ENCODE measurements at regions not wholly inside any gene's neighbourhood (a gene's known extent, or its start where the extent isn't known, plus 50 kb on each side); places are given as distances from the start of the nearest gene placed in this dataset.

DNA sequence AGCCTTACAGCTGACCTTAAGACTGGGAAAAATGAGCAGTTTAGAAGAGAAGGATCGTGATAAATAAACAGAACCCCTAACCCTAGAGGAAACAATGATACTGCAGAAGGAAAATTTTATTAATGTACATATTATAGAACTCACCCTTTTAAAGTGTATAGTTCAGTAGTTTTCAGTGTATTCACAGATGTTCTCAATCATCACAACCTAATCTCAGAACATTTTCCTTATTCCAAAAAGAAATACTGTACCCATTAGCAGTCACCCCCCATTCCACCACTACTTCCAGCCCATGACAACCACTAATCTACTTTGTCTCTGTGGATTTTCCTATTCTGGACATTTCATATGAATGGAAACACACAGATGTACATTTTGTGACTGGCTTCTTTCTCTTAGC, 90.2 kb upstream of the AGTR1 start:
- Histone ChIP-seq H3K4me1 (no peaks in the 10 kb centered on the region), H3K9me3 (no peaks in the 10 kb centered on the region), H3K4me3 (no peak overlapping the region), H3K27me3 (no peaks in the 10 kb centered on the region), H3K36me3 (no peaks in the 10 kb centered on the region), H3K27ac (peak overlapping the region in 2 of 4 donors; percentile 30 to 32)
- in situ Hi-C loops (cut with MboI; ENCODE audit: low sequenced_read_pairs in 4 of 4) (no loop called here), intact Hi-C loops (cut with DNase I; ENCODE audit: low total_unique reads) (no loop called here)
- ATAC-seq: no peak
- TF ChIP-seq POLR2A (IDR thresholded peaks at IDR 0.05): no peak
- TF ChIP-seq, protein P1, sequence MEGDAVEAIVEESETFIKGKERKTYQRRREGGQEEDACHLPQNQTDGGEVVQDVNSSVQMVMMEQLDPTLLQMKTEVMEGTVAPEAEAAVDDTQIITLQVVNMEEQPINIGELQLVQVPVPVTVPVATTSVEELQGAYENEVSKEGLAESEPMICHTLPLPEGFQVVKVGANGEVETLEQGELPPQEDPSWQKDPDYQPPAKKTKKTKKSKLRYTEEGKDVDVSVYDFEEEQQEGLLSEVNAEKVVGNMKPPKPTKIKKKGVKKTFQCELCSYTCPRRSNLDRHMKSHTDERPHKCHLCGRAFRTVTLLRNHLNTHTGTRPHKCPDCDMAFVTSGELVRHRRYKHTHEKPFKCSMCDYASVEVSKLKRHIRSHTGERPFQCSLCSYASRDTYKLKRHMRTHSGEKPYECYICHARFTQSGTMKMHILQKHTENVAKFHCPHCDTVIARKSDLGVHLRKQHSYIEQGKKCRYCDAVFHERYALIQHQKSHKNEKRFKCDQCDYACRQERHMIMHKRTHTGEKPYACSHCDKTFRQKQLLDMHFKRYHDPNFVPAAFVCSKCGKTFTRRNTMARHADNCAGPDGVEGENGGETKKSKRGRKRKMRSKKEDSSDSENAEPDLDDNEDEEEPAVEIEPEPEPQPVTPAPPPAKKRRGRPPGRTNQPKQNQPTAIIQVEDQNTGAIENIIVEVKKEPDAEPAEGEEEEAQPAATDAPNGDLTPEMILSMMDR (IDR thresholded peaks at IDR 0.05 in 4 of 5, conservative IDR thresholded peaks at IDR 0.05 in 1 of 5): no peak
- DNase-seq: no peak

- no peak overlapping the region for H3K27ac ChIP-seq
- H3K4me1 ChIP-seq: no peaks in the 10 kb centered on the region
- TF ChIP-seq, protein P1 (IDR thresholded peaks at IDR 0.05 in 4 of 5, conservative IDR thresholded peaks at IDR 0.05 in 1 of 5): no peak
- TF ChIP-seq POLR2A (IDR thresholded peaks at IDR 0.05): no peak
- in situ Hi-C loops (cut with MboI; ENCODE audit: low sequenced_read_pairs in 4 of 4) (no loop called here), intact Hi-C loops (cut with DNase I; ENCODE audit: low total_unique reads) (no loop called here)
- H3K27me3 ChIP-seq: no peaks in the 10 kb centered on the region
- no peak for ATAC-seq
- no peaks in the 10 kb centered on the region for H3K36me3 ChIP-seq
- no peak for DNase-seq
- H3K9me3 ChIP-seq: no peaks in the 10 kb centered on the region
- H3K4me3 ChIP-seq: no peak overlapping the region
Measured at GRCh38 chr3:148612278-148612677, 85.4 kb upstream of the AGTR1 start.

GRCh38 chr3:148615382-148615781, 82.3 kb upstream of the AGTR1 start:
- no peaks in the 10 kb centered on the region for H3K9me3 ChIP-seq
- TF ChIP-seq, protein P1 (IDR thresholded peaks at IDR 0.05 in 4 of 5, conservative IDR thresholded peaks at IDR 0.05 in 1 of 5): no peak
- TF ChIP-seq POLR2A (IDR thresholded peaks at IDR 0.05): no peak
- in situ Hi-C loops (cut with MboI; ENCODE audit: low sequenced_read_pairs in 4 of 4) (no loop called here), intact Hi-C loops (cut with DNase I; ENCODE audit: low total_unique reads) (no loop called here)
- H3K27me3 ChIP-seq: no peaks in the 10 kb centered on the region
- no peak overlapping the region for H3K4me3 ChIP-seq
- no peaks in the 10 kb centered on the region for H3K4me1 ChIP-seq
- H3K36me3 ChIP-seq: no peaks in the 10 kb centered on the region
- H3K27ac ChIP-seq: no peak overlapping the region
- no peak for DNase-seq
- ATAC-seq: no peak

DNA sequence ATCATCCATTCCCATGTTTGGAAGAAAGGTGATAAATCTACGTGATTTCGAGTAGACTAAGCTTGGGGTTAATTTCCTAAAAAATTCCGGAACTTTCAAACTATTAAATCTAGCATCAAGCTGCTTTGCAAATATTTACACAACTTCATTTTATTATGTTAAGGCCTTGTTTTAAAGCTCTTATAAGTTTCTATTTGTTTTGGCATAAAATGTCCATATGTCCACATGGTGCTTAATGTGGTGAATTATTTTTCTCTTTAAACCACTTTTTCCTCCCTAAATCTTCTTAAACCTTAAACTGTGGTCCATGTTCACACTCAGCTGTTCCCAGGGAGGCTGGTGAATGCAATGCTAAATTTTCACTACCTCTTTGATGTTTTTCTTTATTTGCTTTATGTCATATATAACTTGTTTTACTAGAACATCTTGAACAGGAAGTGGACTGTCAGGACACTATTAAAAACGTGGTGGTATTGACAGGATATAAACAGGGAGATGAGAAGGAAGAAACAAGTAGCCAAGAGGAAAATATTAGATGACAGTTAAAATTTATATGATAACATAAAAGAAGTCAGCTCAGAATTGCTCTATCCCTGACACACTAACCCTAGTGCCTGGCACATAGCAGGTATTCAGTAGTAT, 72.5 kb upstream of the AGTR1 start:
- DNase-seq: no peak
- no peaks in the 10 kb centered on the region for H3K9me3 ChIP-seq
- H3K36me3 ChIP-seq: no peaks in the 10 kb centered on the region
- in situ Hi-C loops (cut with MboI; ENCODE audit: low sequenced_read_pairs in 4 of 4): no loop called here
- no peaks in the 10 kb centered on the region for H3K4me1 ChIP-seq
- H3K27ac ChIP-seq: no peak overlapping the region
- no peak overlapping the region for H3K4me3 ChIP-seq
- no peaks in the 10 kb centered on the region for H3K27me3 ChIP-seq
- no peak for ATAC-seq
- intact Hi-C loops (cut with DNase I; ENCODE audit: low total_unique reads): no loop called here
- TF ChIP-seq POLR2A (IDR thresholded peaks at IDR 0.05): no peak
- TF ChIP-seq, protein P1 (IDR thresholded peaks at IDR 0.05 in 4 of 5, conservative IDR thresholded peaks at IDR 0.05 in 1 of 5): no peak

- no peak overlapping the region for H3K4me3 ChIP-seq
- no peak for ATAC-seq
- intact Hi-C loops (cut with DNase I; ENCODE audit: low total_unique reads) (no loop called here), in situ Hi-C loops (cut with MboI; ENCODE audit: low sequenced_read_pairs in 4 of 4) (no loop called here)
- TF ChIP-seq, protein P1 (IDR thresholded peaks at IDR 0.05 in 4 of 5, conservative IDR thresholded peaks at IDR 0.05 in 1 of 5): no peak
- no peak for TF ChIP-seq POLR2A (IDR thresholded peaks at IDR 0.05)
- no peaks in the 10 kb centered on the region for H3K4me1 ChIP-seq
- no peak overlapping the region for H3K27ac ChIP-seq
- no peaks in the 10 kb centered on the region for H3K9me3 ChIP-seq
- H3K36me3 ChIP-seq: no peaks in the 10 kb centered on the region
- H3K27me3 ChIP-seq: no peaks in the 10 kb centered on the region
- DNase-seq: no peak
Measured at GRCh38 chr3:148625991-148626390, 71.7 kb upstream of the AGTR1 start.
